Nucleus accumbens (tissue), 56 donors: ENCODE measurements at regions not wholly inside any gene's neighbourhood (a gene's known extent, or its start where the extent isn't known, plus 50 kb on each side); places are given as distances from the start of the nearest gene placed in this dataset.

ENCODE experiments used
- DNase-seq, 56 donors: peaks; one replicate each; lab custom pipeline; 2025; lab: John Stamatoyannopoulos, UW

- no peak for DNase-seq
Measured at GRCh38 chr11:134785059-134785458, 373.0 kb upstream of the B3GAT1 start.

GRCh38 chr11:134784568-134784967 lies 372.5 kb upstream of the B3GAT1 start:
- DNase-seq = no peak

- DNase-seq = no peak
Measured at GRCh38 chr11:134784046-134784445, 372.0 kb upstream of the B3GAT1 start.

GRCh38 chr11:134783234-134783633 lies 371.2 kb upstream of the B3GAT1 start:
- DNase-seq = no peak

GRCh38 chr11:134781380-134781866 lies 369.4 kb upstream of the B3GAT1 start:
- no peak for DNase-seq

- no peak for DNase-seq
Measured at GRCh38 chr11:134780486-134781147, 368.6 kb upstream of the B3GAT1 start.

- no peak for DNase-seq
Measured at GRCh38 chr11:134779179-134779578, 367.1 kb upstream of the B3GAT1 start.

- no peak for DNase-seq
Measured at GRCh38 chr11:134768463-134768862, 356.4 kb upstream of the B3GAT1 start.

- DNase-seq = no peak
Measured at GRCh38 chr11:134765565-134765964, 353.5 kb upstream of the B3GAT1 start.

- DNase-seq = no peak
Measured at GRCh38 chr11:134764966-134765365, 352.9 kb upstream of the B3GAT1 start.

- DNase-seq = no peak
Measured at GRCh38 chr11:134764367-134764766, 352.3 kb upstream of the B3GAT1 start.

GRCh38 chr11:134763030-134763388 lies 351.0 kb upstream of the B3GAT1 start:
- no peak for DNase-seq

GRCh38 chr11:134762248-134763029 lies 350.4 kb upstream of the B3GAT1 start:
- DNase-seq = peak in 2 of 56 donors; percentile 5 to 28

GRCh38 chr11:134761926-134762247 lies 349.8 kb upstream of the B3GAT1 start:
- DNase-seq = no peak

- no peak for DNase-seq
Measured at GRCh38 chr11:134761386-134761785, 349.3 kb upstream of the B3GAT1 start.

- DNase-seq = no peak
Measured at GRCh38 chr11:134760957-134761356, 348.9 kb upstream of the B3GAT1 start.

- DNase-seq = no peak
Measured at GRCh38 chr11:134760299-134760698, 348.3 kb upstream of the B3GAT1 start.

- DNase-seq = no peak
Measured at GRCh38 chr11:134759855-134760254, 347.8 kb upstream of the B3GAT1 start.

- no peak for DNase-seq
Measured at GRCh38 chr11:134759274-134759673, 347.2 kb upstream of the B3GAT1 start.

- DNase-seq = no peak
Measured at GRCh38 chr11:134758342-134758931, 346.4 kb upstream of the B3GAT1 start.

- DNase-seq = no peak
Measured at GRCh38 chr11:134757633-134758032, 345.6 kb upstream of the B3GAT1 start.
